ENCODE measurements at regions not wholly inside any gene's neighbourhood (a gene's known extent, or its start where the extent isn't known, plus 50 kb on each side); places are given as distances from the start of the nearest gene placed in this dataset.

DNA sequence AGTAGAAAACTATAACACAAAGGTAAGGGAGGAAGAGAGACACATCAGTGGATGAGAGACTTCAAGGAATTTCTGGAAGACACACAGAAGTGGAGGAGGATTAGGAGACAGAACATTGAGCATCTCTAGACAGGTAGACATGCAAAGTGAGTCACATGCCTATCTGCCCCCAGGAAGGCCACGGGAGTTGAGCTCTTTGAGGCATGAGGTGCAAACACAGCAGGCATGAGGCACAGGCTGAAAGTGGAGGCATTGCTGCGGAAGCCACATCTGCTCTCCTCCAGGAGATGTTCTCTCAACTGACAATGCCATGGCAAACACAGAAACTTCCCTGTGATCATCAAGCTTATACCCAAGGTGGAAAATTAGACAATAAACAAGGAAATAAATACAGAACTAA is 481.6 kb upstream of the MYT1L start:
- FAIRE-seq (no peak), DNase-seq (ENCODE audit: extremely low read depth in 1 of 4, low spot score in 3 of 4) (no peak)
- no peak overlapping the region for H2AFZ ChIP-seq (ENCODE audit: low read depth, low read length)

More for the DNA sequence above, 481.6 kb upstream of the MYT1L start:
- Histone ChIP-seq H3K36me3 (ENCODE audit: control insufficient read depth, insufficient read depth, low read length) (no peaks in the 10 kb centered on the region), H3K9me1 (ENCODE audit: control insufficient read depth, insufficient read depth, low read length) (no peaks in the 10 kb centered on the region), H3K9me3 (replicated peaks; ENCODE audit: control insufficient read depth, insufficient read depth, low read depth, low read length) (no peaks in the 10 kb centered on the region), H3K79me2 (ENCODE audit: control insufficient read depth, insufficient read depth, low read length) (no peaks in the 10 kb centered on the region), H3K4me1 (replicated peaks in 1 of 2; ENCODE audit: control insufficient read depth in 2 of 2, insufficient read depth in 2 of 2, low read length in 2 of 2) (no peaks in the 10 kb centered on the region), H3K27me3 (ENCODE audit: control insufficient read depth in 2 of 2, insufficient read depth in 2 of 2, low read length in 2 of 2) (peaks cover 0 to 3% of the 10 kb centered on the region in 2 experiments; a peak in 2 of 5 replicates), H3K4me2 (ENCODE audit: insufficient read depth, low read length) (no peak overlapping the region), H3K27ac (ENCODE audit: extremely low read depth, low read depth, low read length) (no peak overlapping the region), H3K9ac (ENCODE audit: insufficient read depth in 1 of 2, low read depth in 2 of 2, low read length in 2 of 2) (no peak overlapping the region), H4K20me1 (replicated peaks; ENCODE audit: control insufficient read depth, insufficient read depth, low read length) (no peaks in the 10 kb centered on the region), H3K4me3 (no peak overlapping the region)
- in situ Hi-C loops (cut with MboI) = no loop called here
- 0% methylated on average over 2 of the region's 2 CpGs for WGBS (ENCODE audit: insufficient coverage, low coverage, missing lambda C conversion rate)
- TF ChIP-seq, protein P1, sequence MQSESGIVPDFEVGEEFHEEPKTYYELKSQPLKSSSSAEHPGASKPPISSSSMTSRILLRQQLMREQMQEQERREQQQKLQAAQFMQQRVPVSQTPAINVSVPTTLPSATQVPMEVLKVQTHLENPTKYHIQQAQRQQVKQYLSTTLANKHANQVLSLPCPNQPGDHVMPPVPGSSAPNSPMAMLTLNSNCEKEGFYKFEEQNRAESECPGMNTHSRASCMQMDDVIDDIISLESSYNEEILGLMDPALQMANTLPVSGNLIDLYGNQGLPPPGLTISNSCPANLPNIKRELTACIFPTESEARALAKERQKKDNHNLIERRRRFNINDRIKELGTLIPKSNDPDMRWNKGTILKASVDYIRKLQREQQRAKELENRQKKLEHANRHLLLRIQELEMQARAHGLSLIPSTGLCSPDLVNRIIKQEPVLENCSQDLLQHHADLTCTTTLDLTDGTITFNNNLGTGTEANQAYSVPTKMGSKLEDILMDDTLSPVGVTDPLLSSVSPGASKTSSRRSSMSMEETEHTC (IDR thresholded peaks at IDR 0.05) = no peak
- TF ChIP-seq NR1H2 (CRISPR knock-in tag; IDR thresholded peaks at IDR 0.05) (no peak), GTF2F1 (IDR thresholded peaks at IDR 0.05; ENCODE audit: low read depth, low read length) (no peak), ZNF57 (CRISPR knock-in tag; IDR thresholded peaks at IDR 0.05) (no peak)
- TF ChIP-seq, protein P2, sequence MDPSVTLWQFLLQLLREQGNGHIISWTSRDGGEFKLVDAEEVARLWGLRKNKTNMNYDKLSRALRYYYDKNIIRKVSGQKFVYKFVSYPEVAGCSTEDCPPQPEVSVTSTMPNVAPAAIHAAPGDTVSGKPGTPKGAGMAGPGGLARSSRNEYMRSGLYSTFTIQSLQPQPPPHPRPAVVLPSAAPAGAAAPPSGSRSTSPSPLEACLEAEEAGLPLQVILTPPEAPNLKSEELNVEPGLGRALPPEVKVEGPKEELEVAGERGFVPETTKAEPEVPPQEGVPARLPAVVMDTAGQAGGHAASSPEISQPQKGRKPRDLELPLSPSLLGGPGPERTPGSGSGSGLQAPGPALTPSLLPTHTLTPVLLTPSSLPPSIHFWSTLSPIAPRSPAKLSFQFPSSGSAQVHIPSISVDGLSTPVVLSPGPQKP (CRISPR knock-in tag; IDR thresholded peaks at IDR 0.05) = no peak
- intact Hi-C loops (cut with micrococcal nuclease) = no loop called here
- BruUV-seq (replicated peaks) = no TSS peak
- ChIA-PET POLR2A (no interaction called here), CTCF (ENCODE audit: low intra/inter-chr PET ratio) (no interaction called here)
- ATAC-seq = no peak

All from K562 (cell line).